Gastroesophageal sphincter (tissue), 3 donors: ENCODE measurements at regions not wholly inside any gene's neighbourhood (a gene's known extent, or its start where the extent isn't known, plus 50 kb on each side); places are given as distances from the start of the nearest gene placed in this dataset.

Experiments used
- EP300 ChIP-seq: sonication (generic); formaldehyde crosslinking; IDR thresholded peaks from one replicate; pipeline ENCODE4 v1.6.1; 2017; ENCODE audit warnings: antibody characterized with exemption, mild to moderate bottlenecking
- POLR2A ChIP-seq, 2 donors: fragments of 450-650 bp; IDR thresholded peaks; one replicate each; pipeline ENCODE4 v1.6.1; 2017; ENCODE audit warnings: antibody characterized with exemption in 2 of 2, mild to moderate bottlenecking in 2 of 2, moderate library complexity in 1 of 2
- POLR2AphosphoS5 ChIP-seq: sonication (generic); formaldehyde crosslinking; IDR thresholded peaks from one replicate; pipeline ENCODE4 v1.6.1; 2017; ENCODE audit warnings: antibody characterized with exemption
- TF ChIP-seq, protein P1 (sequence below), 4 experiments: fragments of 200-600 bp in 2 of 4; fragments of 450-650 bp in 2 of 4; sonication (generic) in 1 of 4; IDR thresholded peaks; one replicate each; pipeline ENCODE4 v1.5.1; 2017 to 2019; ENCODE audit warnings: antibody characterized with exemption in 4 of 4, mild to moderate bottlenecking in 2 of 4, moderate library complexity in 2 of 4

DNA sequence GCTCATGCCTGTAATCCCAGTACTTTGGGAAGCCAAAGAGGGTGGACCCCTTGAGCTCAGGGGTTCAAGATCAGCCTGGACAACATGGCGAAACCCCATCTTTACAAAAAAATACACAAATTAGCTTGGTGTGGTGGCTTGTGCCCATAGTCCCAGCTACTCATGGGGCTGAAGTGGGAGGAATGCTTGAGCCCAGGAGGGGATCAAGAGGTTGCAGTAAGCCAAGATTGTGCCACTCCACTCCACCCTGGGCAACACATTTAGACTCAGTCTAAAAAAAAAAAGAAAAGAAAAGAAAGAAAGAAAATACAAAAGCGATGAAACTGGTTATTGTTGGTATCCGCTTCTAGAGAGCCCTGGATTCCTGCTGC is 597.4 kb downstream of the UQCRFS1 start:
- TF ChIP-seq, protein P1, sequence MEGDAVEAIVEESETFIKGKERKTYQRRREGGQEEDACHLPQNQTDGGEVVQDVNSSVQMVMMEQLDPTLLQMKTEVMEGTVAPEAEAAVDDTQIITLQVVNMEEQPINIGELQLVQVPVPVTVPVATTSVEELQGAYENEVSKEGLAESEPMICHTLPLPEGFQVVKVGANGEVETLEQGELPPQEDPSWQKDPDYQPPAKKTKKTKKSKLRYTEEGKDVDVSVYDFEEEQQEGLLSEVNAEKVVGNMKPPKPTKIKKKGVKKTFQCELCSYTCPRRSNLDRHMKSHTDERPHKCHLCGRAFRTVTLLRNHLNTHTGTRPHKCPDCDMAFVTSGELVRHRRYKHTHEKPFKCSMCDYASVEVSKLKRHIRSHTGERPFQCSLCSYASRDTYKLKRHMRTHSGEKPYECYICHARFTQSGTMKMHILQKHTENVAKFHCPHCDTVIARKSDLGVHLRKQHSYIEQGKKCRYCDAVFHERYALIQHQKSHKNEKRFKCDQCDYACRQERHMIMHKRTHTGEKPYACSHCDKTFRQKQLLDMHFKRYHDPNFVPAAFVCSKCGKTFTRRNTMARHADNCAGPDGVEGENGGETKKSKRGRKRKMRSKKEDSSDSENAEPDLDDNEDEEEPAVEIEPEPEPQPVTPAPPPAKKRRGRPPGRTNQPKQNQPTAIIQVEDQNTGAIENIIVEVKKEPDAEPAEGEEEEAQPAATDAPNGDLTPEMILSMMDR (IDR thresholded peaks at IDR 0.05) = no peak
- TF ChIP-seq POLR2A (IDR thresholded peaks at IDR 0.05) (no peak), POLR2AphosphoS5 (no peak), EP300 (no peak)
